ENCODE measurements at regions not wholly inside any gene's neighbourhood (a gene's known extent, or its start where the extent isn't known, plus 50 kb on each side); places are given as distances from the start of the nearest gene placed in this dataset.

DNA sequence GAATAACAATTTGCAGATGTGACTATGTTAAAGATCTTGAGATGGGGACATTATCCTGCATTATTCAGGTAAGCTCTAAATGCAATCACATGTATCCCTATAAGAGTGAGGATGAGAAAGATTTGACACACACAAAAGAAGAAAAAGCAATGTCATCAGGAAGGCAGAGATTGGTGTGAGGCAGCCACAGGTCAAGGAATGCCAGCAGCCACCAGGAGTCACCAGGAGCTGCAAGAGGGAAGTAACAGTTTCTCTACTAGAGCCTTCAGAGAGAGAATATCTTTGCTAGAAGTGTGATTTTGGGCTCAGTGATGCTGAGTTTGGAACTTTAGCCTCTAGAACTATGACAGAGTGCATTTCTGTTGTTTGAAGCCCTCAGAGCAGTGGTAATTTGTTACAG, 700.3 kb upstream of the SEMA3D start:
- DNase-seq (ENCODE audit: low spot score): no peak
- TF ChIP-seq CTCF (IDR thresholded peaks at IDR 0.05; ENCODE audit: extremely low read depth, missing control alignments): no peak

GRCh38 chr7:85882335-85882734, 695.5 kb upstream of the SEMA3D start:
- TF ChIP-seq CTCF (IDR thresholded peaks at IDR 0.05; ENCODE audit: extremely low read depth, missing control alignments): no peak

DNA sequence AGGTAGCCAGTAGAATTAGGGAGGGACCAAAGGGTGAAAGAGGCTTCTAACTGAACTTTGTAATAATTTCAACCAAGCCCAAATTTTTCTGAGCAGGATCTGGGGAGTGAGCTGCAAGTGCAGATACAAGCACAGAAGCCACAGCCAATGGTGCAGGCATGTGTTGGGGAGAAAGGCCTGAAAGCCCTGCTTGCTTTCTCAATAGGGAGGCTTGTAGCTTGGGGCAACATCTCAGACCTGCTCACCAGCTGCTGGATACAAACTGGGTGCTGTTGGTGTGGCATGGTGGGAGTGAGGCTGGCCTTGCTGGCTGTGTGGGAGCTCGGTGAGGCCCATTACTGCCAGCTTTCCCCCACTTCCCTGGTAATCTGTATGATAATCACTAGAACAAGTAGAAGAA, 688.5 kb upstream of the SEMA3D start:
- DNase-seq (ENCODE audit: low spot score): no peak
- no peak for TF ChIP-seq CTCF (IDR thresholded peaks at IDR 0.05; ENCODE audit: extremely low read depth, missing control alignments)

More at GRCh38 chr7:85882335-85882734, 695.5 kb upstream of the SEMA3D start:
- no peak for DNase-seq (ENCODE audit: low spot score)

DNA sequence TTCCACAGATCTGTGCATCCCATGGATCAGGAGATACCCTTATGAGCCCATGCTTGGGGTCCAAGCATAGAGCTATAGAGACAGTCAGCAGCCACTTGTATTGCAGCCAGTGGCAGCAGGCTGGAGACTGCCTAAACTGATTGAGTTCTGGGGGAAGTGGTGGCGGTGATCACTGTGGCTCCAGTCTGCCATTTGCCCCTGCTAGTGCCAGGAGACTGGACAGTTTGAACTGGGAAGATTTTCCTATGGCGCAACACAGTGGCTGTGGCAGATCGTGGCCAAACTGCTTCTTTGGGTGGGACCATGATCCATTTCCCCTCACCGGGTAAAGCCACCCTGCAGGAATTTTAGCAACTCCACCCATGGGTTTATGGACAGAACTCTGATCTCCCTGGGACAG, 679.7 kb upstream of the SEMA3D start:
- no peak for DNase-seq (ENCODE audit: low spot score)
- no peak for TF ChIP-seq CTCF (IDR thresholded peaks at IDR 0.05; ENCODE audit: extremely low read depth, missing control alignments)

- no peak for TF ChIP-seq CTCF (IDR thresholded peaks at IDR 0.05; ENCODE audit: extremely low read depth, missing control alignments)
- no peak for DNase-seq (ENCODE audit: low spot score)
Measured at GRCh38 chr7:85851571-85852193, 664.8 kb upstream of the SEMA3D start.

- TF ChIP-seq CTCF (IDR thresholded peaks at IDR 0.05; ENCODE audit: extremely low read depth, missing control alignments): no peak
- DNase-seq (ENCODE audit: low spot score): no peak
Measured at GRCh38 chr7:85850381-85850780, 663.5 kb upstream of the SEMA3D start.

- TF ChIP-seq CTCF (IDR thresholded peaks at IDR 0.05; ENCODE audit: extremely low read depth, missing control alignments): no peak
- DNase-seq (ENCODE audit: low spot score): no peak
Measured at GRCh38 chr7:85840554-85840953, 653.7 kb upstream of the SEMA3D start.
